ENCODE measurements at regions not wholly inside any gene's neighbourhood (a gene's known extent, or its start where the extent isn't known, plus 50 kb on each side); places are given as distances from the start of the nearest gene placed in this dataset.

GRCh38 chr12:89206390-89206789 lies 145.9 kb downstream of the DUSP6 start:
- Histone ChIP-seq H3K36me3 (ENCODE audit: control insufficient read depth, insufficient read depth, low read length) (no peaks in the 10 kb centered on the region), H3K27me3 (replicated peaks; ENCODE audit: control insufficient read depth, insufficient read depth, low read length) (no peaks in the 10 kb centered on the region), H3K4me3 (replicated peaks; ENCODE audit: low read depth, low read length) (no peak overlapping the region)
- DNase-seq (ENCODE audit: extremely low read depth, insufficient read length) = no peak
- TF ChIP-seq CTCF (IDR thresholded peaks at IDR 0.05; ENCODE audit: insufficient read depth, low read length, poor library complexity, severe bottlenecking) = no peak

GRCh38 chr12:89205517-89205916 lies 146.8 kb downstream of the DUSP6 start:
- no peak for TF ChIP-seq CTCF (IDR thresholded peaks at IDR 0.05; ENCODE audit: insufficient read depth, low read length, poor library complexity, severe bottlenecking)
- Histone ChIP-seq H3K4me3 (replicated peaks; ENCODE audit: low read depth, low read length) (no peak overlapping the region), H3K27me3 (replicated peaks; ENCODE audit: control insufficient read depth, insufficient read depth, low read length) (no peaks in the 10 kb centered on the region), H3K36me3 (ENCODE audit: control insufficient read depth, insufficient read depth, low read length) (no peaks in the 10 kb centered on the region)
- DNase-seq (ENCODE audit: extremely low read depth, insufficient read length) = no peak

- DNase-seq (ENCODE audit: extremely low read depth, insufficient read length) = no peak
- H3K36me3 ChIP-seq (ENCODE audit: control insufficient read depth, insufficient read depth, low read length) = no peaks in the 10 kb centered on the region
- no peak overlapping the region for H3K4me3 ChIP-seq (replicated peaks; ENCODE audit: low read depth, low read length)
- H3K27me3 ChIP-seq (replicated peaks; ENCODE audit: control insufficient read depth, insufficient read depth, low read length) = no peaks in the 10 kb centered on the region
- TF ChIP-seq CTCF (IDR thresholded peaks at IDR 0.05; ENCODE audit: insufficient read depth, low read length, poor library complexity, severe bottlenecking) = no peak
Measured at GRCh38 chr12:89203144-89203543, 149.2 kb downstream of the DUSP6 start.

GRCh38 chr12:89200217-89200616 lies 152.1 kb downstream of the DUSP6 start:
- no peak overlapping the region for H3K4me3 ChIP-seq (replicated peaks; ENCODE audit: low read depth, low read length)
- H3K36me3 ChIP-seq (ENCODE audit: control insufficient read depth, insufficient read depth, low read length) = no peaks in the 10 kb centered on the region
- no peaks in the 10 kb centered on the region for H3K27me3 ChIP-seq (replicated peaks; ENCODE audit: control insufficient read depth, insufficient read depth, low read length)
- TF ChIP-seq CTCF (IDR thresholded peaks at IDR 0.05; ENCODE audit: insufficient read depth, low read length, poor library complexity, severe bottlenecking) = no peak
- DNase-seq (ENCODE audit: extremely low read depth, insufficient read length) = no peak

GRCh38 chr12:89195470-89195869 lies 156.8 kb downstream of the DUSP6 start:
- no peaks in the 10 kb centered on the region for H3K36me3 ChIP-seq (ENCODE audit: control insufficient read depth, insufficient read depth, low read length)
- DNase-seq (ENCODE audit: extremely low read depth, insufficient read length) = no peak
- H3K4me3 ChIP-seq (replicated peaks; ENCODE audit: low read depth, low read length) = no peak overlapping the region
- H3K27me3 ChIP-seq (replicated peaks; ENCODE audit: control insufficient read depth, insufficient read depth, low read length) = no peaks in the 10 kb centered on the region
- no peak for TF ChIP-seq CTCF (IDR thresholded peaks at IDR 0.05; ENCODE audit: insufficient read depth, low read length, poor library complexity, severe bottlenecking)

- no peaks in the 10 kb centered on the region for H3K27me3 ChIP-seq (replicated peaks; ENCODE audit: control insufficient read depth, insufficient read depth, low read length)
- no peak for DNase-seq (ENCODE audit: extremely low read depth, insufficient read length)
- H3K4me3 ChIP-seq (replicated peaks; ENCODE audit: low read depth, low read length) = no peak overlapping the region
- no peaks in the 10 kb centered on the region for H3K36me3 ChIP-seq (ENCODE audit: control insufficient read depth, insufficient read depth, low read length)
- no peak for TF ChIP-seq CTCF (IDR thresholded peaks at IDR 0.05; ENCODE audit: insufficient read depth, low read length, poor library complexity, severe bottlenecking)
Measured at GRCh38 chr12:89194683-89195082, 157.6 kb downstream of the DUSP6 start.

All from GM06990 (cell line).